DMS79 treated with DMSO at 0.1 percent for 48 hours (cell line): ENCODE measurements at regions not wholly inside any gene's neighbourhood (a gene's known extent, or its start where the extent isn't known, plus 50 kb on each side); places are given as distances from the start of the nearest gene placed in this dataset.

ENCODE experiments used
- DNase-seq: peaks from one replicate; lab custom pipeline; 2025; lab: John Stamatoyannopoulos, UW

- DNase-seq: no peak
Observed at GRCh38 chr2:42108852-42109251, 60.3 kb upstream of the EML4 start.

- no peak for DNase-seq
Observed at GRCh38 chr2:42109959-42110640, 59.1 kb upstream of the EML4 start.

GRCh38 chr2:42110641-42111322 lies 58.4 kb upstream of the EML4 start:
- peak; percentile 45 for DNase-seq

GRCh38 chr2:42112418-42112817 lies 56.7 kb upstream of the EML4 start:
- DNase-seq: no peak

- no peak for DNase-seq
Observed at GRCh38 chr2:42113452-42113851, 55.7 kb upstream of the EML4 start.

GRCh38 chr2:42114091-42114490 lies 55.1 kb upstream of the EML4 start:
- no peak for DNase-seq

GRCh38 chr2:42115588-42115987 lies 53.6 kb upstream of the EML4 start:
- DNase-seq: no peak

GRCh38 chr2:42116195-42117181 lies 52.7 kb upstream of the EML4 start:
- no peak for DNase-seq

GRCh38 chr2:42117182-42117579 lies 52.0 kb upstream of the EML4 start:
- DNase-seq: no peak

GRCh38 chr2:42117923-42118753 lies 51.0 kb upstream of the EML4 start:
- no peak for DNase-seq

- DNase-seq: no peak
Observed at GRCh38 chr2:42118754-42119569, 50.2 kb upstream of the EML4 start.
